Gastroesophageal sphincter (tissue), 4 donors: ENCODE measurements at regions not wholly inside any gene's neighbourhood (a gene's known extent, or its start where the extent isn't known, plus 50 kb on each side); places are given as distances from the start of the nearest gene placed in this dataset.

Source experiments
- ATAC-seq: fragments of 150-250 bp; one replicate; pipeline ENCODE4 v1.9.1; 2016; ENCODE audit warnings: mild to moderate bottlenecking, moderate library complexity
- H3K27ac ChIP-seq, 4 donors: fragments of 200-600 bp; sonication (generic) in 3 of 4; 1 replicate in 3 of 4; 2 replicates in 1 of 4; pipeline ENCODE4 v1.5.1; 2016 to 2019
- H3K27me3 ChIP-seq: fragments of 200-600 bp; sonication (generic); one replicate; pipeline ENCODE4 v1.5.1; 2019
- H3K36me3 ChIP-seq, 2 donors: fragments of 200-600 bp; sonication (generic); one replicate each; pipeline ENCODE4 v1.5.1; 2019; ENCODE audit warnings: control low read depth in 1 of 2
- H3K4me1 ChIP-seq, 3 donors: fragments of 200-600 bp; sonication (generic); 1 replicate in 2 of 3; 2 replicates in 1 of 3; pipeline ENCODE4 v1.5.1; 2016 to 2019; ENCODE audit warnings: control low read depth in 2 of 3
- H3K4me3 ChIP-seq, 2 donors: fragments of 200-600 bp; sonication (generic); one replicate each; pipeline ENCODE4 v1.5.1; 2019; ENCODE audit warnings: mild to moderate bottlenecking in 1 of 2, moderate library complexity in 1 of 2
- H3K9me3 ChIP-seq, 3 donors: fragments of 200-600 bp; sonication (generic); one replicate each; pipeline ENCODE4 v1.5.1; 2017 to 2019; ENCODE audit warnings: control low read depth in 2 of 3
- CTCF ChIP-seq, 4 experiments: fragments of 200-600 bp in 2 of 4; fragments of 450-650 bp in 2 of 4; sonication (generic) in 1 of 4; IDR thresholded peaks; one replicate each; pipeline ENCODE4 v1.5.1; 2017 to 2019; ENCODE audit warnings: antibody characterized with exemption in 4 of 4, mild to moderate bottlenecking in 2 of 4, moderate library complexity in 2 of 4
- EP300 ChIP-seq: sonication (generic); formaldehyde crosslinking; IDR thresholded peaks from one replicate; pipeline ENCODE4 v1.6.1; 2017; ENCODE audit warnings: antibody characterized with exemption, mild to moderate bottlenecking
- POLR2A ChIP-seq, 2 donors: fragments of 450-650 bp; IDR thresholded peaks; one replicate each; pipeline ENCODE4 v1.6.1; 2017; ENCODE audit warnings: antibody characterized with exemption in 2 of 2, mild to moderate bottlenecking in 2 of 2, moderate library complexity in 1 of 2
- POLR2AphosphoS5 ChIP-seq: sonication (generic); formaldehyde crosslinking; IDR thresholded peaks from one replicate; pipeline ENCODE4 v1.6.1; 2017; ENCODE audit warnings: antibody characterized with exemption
- WGBS, 2 donors: methylation state at CpG; one replicate each; pipeline ENCODE4 v1.1.5; 2018; ENCODE audit warnings: low coverage in 1 of 2; 5-methylcytosine and 5-hydroxymethylcytosine counted together

DNA sequence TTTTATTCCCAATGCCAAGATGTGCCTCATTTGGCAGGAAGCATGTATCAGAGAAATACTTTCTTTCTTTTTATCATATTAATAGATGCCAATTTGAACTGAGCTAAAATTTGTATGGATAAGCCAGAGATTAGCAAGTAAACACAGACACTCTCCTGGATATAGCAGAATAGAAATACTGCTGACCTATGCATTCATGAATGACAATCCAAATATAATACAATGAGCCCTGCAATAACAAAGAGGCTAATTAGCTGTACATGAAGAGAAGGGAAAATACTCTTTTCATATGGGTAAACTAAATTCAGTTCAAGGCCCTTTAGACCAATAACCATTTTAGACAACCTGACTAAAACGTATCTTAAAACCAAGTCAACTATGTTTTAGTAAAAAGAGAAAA, 388.1 kb upstream of the NR5A2 start:
- no peak for ATAC-seq
- Histone ChIP-seq H3K36me3 (no peaks in the 10 kb centered on the region), H3K9me3 (peaks cover 0 to 14% (median 0%) of the 10 kb centered on the region in 3 donors), H3K27me3 (no peaks in the 10 kb centered on the region), H3K27ac (no peak overlapping the region), H3K4me1 (no peaks in the 10 kb centered on the region), H3K4me3 (no peak overlapping the region)
- WGBS, 2 donors: 40 to 83% methylated on average over 1 of the region's 1 CpG
- TF ChIP-seq CTCF (IDR thresholded peaks at IDR 0.05) (no peak), EP300 (no peak), POLR2A (IDR thresholded peaks at IDR 0.05) (no peak), POLR2AphosphoS5 (no peak)

GRCh38 chr1:199641531-199641930, 386.0 kb upstream of the NR5A2 start:
- WGBS, 2 donors: 40 to 71% methylated on average over 1 to 3 of the region's 3 CpGs
- Histone ChIP-seq H3K27ac (no peak overlapping the region), H3K27me3 (no peaks in the 10 kb centered on the region), H3K4me3 (no peak overlapping the region), H3K36me3 (no peaks in the 10 kb centered on the region), H3K9me3 (peaks cover 0 to 1% (median 0%) of the 10 kb centered on the region in 3 donors), H3K4me1 (no peaks in the 10 kb centered on the region)
- no peak for ATAC-seq
- TF ChIP-seq CTCF (IDR thresholded peaks at IDR 0.05): no peak
- TF ChIP-seq EP300: no peak
- no peak for TF ChIP-seq POLR2A (IDR thresholded peaks at IDR 0.05)
- no peak for TF ChIP-seq POLR2AphosphoS5

- Histone ChIP-seq H3K4me1 (no peaks in the 10 kb centered on the region), H3K27me3 (no peaks in the 10 kb centered on the region), H3K9me3 (peaks cover 0 to 21% (median 0%) of the 10 kb centered on the region in 3 donors), H3K27ac (no peak overlapping the region), H3K4me3 (no peak overlapping the region), H3K36me3 (no peaks in the 10 kb centered on the region)
- no peak for ATAC-seq
- WGBS, 2 donors: 47 to 50% methylated on average over 1 of the region's 1 CpG
- TF ChIP-seq CTCF (IDR thresholded peaks at IDR 0.05): no peak
- TF ChIP-seq POLR2AphosphoS5: no peak
- no peak for TF ChIP-seq EP300
- TF ChIP-seq POLR2A (IDR thresholded peaks at IDR 0.05): no peak
These were observed 382.6 kb upstream of the NR5A2 start for GRCh38 chr1:199644912-199645311.

DNA sequence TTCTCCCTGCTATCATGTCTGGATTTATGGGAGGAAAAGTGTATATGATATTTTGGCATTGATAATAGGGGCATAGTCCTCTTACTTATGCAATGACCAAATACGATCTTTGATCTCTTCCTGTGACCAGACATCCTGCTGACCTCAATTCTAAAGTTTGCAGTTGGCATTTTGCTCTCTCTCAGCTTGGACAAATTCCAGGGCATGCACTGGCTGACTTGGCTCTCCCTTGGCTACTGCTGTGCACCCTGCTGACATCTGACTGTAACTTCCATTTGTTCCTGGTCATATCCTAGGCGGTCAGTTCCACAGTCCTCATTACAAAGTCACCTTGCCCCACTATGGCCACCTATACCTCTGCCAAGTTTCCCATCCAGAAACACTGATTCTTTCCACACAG, 380.7 kb upstream of the NR5A2 start:
- 75 to 91% methylated on average over 2 of the region's 2 CpGs for WGBS, 2 donors
- no peaks in the 10 kb centered on the region for H3K4me1 ChIP-seq
- no peak for TF ChIP-seq EP300
- TF ChIP-seq POLR2AphosphoS5: no peak
- TF ChIP-seq POLR2A (IDR thresholded peaks at IDR 0.05): no peak
- H3K4me3 ChIP-seq: no peak overlapping the region
- H3K36me3 ChIP-seq: no peaks in the 10 kb centered on the region
- H3K27ac ChIP-seq: no peak overlapping the region
- H3K9me3 ChIP-seq: peaks cover 0 to 21% (median 0%) of the 10 kb centered on the region in 3 donors
- no peaks in the 10 kb centered on the region for H3K27me3 ChIP-seq
- ATAC-seq: no peak

DNA sequence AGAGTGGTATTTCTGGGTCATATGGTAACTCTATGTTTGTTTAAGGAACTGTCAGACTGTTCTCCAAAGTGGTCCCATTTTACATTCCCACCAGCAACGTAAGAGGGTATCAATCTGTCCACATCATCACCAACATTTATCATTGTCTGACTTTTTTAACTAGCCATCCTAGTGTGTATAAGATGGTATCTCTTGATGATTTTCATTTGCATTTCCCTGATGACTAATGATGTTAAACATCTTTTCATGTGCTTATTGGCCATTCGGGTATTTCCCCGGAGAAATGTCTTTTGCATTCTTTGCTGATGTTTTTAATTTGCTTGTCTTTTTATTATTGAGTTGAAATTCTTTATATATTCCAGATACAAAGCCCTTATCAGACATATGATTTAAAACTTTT, 370.1 kb upstream of the NR5A2 start:
- WGBS, 2 donors: 72 to 85% methylated on average over 3 of the region's 3 CpGs
- no peaks in the 10 kb centered on the region for H3K9me3 ChIP-seq
- no peaks in the 10 kb centered on the region for H3K4me1 ChIP-seq
- H3K27ac ChIP-seq: no peak overlapping the region
- no peak overlapping the region for H3K4me3 ChIP-seq
- TF ChIP-seq EP300 (no peak), POLR2AphosphoS5 (no peak), CTCF (IDR thresholded peaks at IDR 0.05) (no peak), POLR2A (IDR thresholded peaks at IDR 0.05) (no peak)
- no peaks in the 10 kb centered on the region for H3K27me3 ChIP-seq
- ATAC-seq: no peak
- H3K36me3 ChIP-seq: no peaks in the 10 kb centered on the region

DNA sequence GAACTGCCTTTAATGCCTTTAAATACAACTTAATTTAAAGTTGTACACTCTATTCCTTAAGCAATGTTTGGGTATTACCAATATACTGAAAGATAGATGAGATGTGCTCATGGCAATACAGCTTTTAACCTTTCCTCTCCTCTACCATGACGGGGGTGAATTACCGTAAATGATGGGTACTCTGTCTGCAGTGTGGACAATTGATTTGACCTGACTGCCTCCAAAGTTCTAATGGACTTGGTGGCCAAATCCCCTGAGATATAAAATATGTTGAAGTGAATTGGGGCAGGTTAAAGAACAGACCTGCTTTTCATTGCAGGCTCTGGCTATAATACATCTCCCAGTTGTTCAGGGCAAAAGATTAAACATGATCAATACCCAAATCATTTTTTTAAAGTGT, 367.4 kb upstream of the NR5A2 start:
- 85% methylated on average over 2 of the region's 2 CpGs; no CpG with 5 or more reads in 1 of the 2 donors for WGBS, 2 donors
- H3K4me1 ChIP-seq: no peaks in the 10 kb centered on the region
- no peak for TF ChIP-seq POLR2A (IDR thresholded peaks at IDR 0.05)
- no peak for TF ChIP-seq CTCF (IDR thresholded peaks at IDR 0.05)
- TF ChIP-seq POLR2AphosphoS5: no peak
- no peak for TF ChIP-seq EP300
- no peak for ATAC-seq
- no peaks in the 10 kb centered on the region for H3K36me3 ChIP-seq
- no peak overlapping the region for H3K4me3 ChIP-seq
- H3K9me3 ChIP-seq: no peaks in the 10 kb centered on the region
- H3K27me3 ChIP-seq: no peaks in the 10 kb centered on the region
- no peak overlapping the region for H3K27ac ChIP-seq
